Esophagus squamous epithelium (tissue), 5 donors: ENCODE measurements at regions not wholly inside any gene's neighbourhood (a gene's known extent, or its start where the extent isn't known, plus 50 kb on each side); places are given as distances from the start of the nearest gene placed in this dataset.

ENCODE experiments used
- DNase-seq: peaks from one replicate; lab custom pipeline; 2025; lab: John Stamatoyannopoulos, UW
- H3K27ac ChIP-seq, 4 donors: fragments of 200-600 bp; sonication (generic); one replicate each; pipeline ENCODE4 v1.5.1; 2016 to 2019; ENCODE audit warnings: mild to moderate bottlenecking in 1 of 4
- H3K27me3 ChIP-seq, 4 donors: fragments of 200-600 bp; sonication (generic); 1 replicate in 3 of 4; 2 replicates in 1 of 4; pipeline versions ENCODE4 v1.5.1 to v1.6.0; 2017 to 2021; ENCODE audit warnings: antibody characterized with exemption in 1 of 4
- H3K36me3 ChIP-seq, 3 donors: fragments of 200-600 bp; sonication (generic); one replicate each; pipeline ENCODE4 v1.5.1; 2016 to 2019
- H3K4me1 ChIP-seq, 3 donors: fragments of 200-600 bp; sonication (generic); one replicate each; pipeline ENCODE4 v1.5.1; 2017 to 2019
- H3K4me3 ChIP-seq, 4 donors: fragments of 200-600 bp; sonication (generic); 1 replicate in 3 of 4; 2 replicates in 1 of 4; pipeline ENCODE4 v1.5.1; 2016 to 2019; ENCODE audit warnings: mild to moderate bottlenecking in 2 of 4, moderate library complexity in 1 of 4
- H3K9me3 ChIP-seq, 3 donors: fragments of 200-600 bp; sonication (generic); one replicate each; pipeline ENCODE4 v1.5.1; 2016 to 2019
- CTCF ChIP-seq, 6 experiments: fragments of 450-650 bp in 4 of 6; fragments of 200-600 bp in 2 of 6; sonication (generic) in 2 of 6; IDR thresholded peaks; one replicate each; pipeline ENCODE4 v1.5.1; 2016 to 2019; ENCODE audit warnings: antibody characterized with exemption in 6 of 6, mild to moderate bottlenecking in 4 of 6, moderate library complexity in 4 of 6
- POLR2A ChIP-seq, 4 donors: fragments of 450-650 bp; IDR thresholded peaks; one replicate each; pipeline ENCODE4 v1.6.1; 2017; ENCODE audit warnings: antibody characterized with exemption in 4 of 4, mild to moderate bottlenecking in 4 of 4, moderate library complexity in 3 of 4
- WGBS, 2 donors: methylation state at CpG; one replicate each; pipeline ENCODE4 v1.1.5; 2018; 5-methylcytosine and 5-hydroxymethylcytosine counted together
- intact Hi-C: fragments of 100-400 bp; cut with DNase I; formaldehyde crosslinking; loops from one replicate; pipeline ENCODE4 v1.15.0; 2022
- donor health status: DM: yes; HTN: yes; CAD: no.

DNA sequence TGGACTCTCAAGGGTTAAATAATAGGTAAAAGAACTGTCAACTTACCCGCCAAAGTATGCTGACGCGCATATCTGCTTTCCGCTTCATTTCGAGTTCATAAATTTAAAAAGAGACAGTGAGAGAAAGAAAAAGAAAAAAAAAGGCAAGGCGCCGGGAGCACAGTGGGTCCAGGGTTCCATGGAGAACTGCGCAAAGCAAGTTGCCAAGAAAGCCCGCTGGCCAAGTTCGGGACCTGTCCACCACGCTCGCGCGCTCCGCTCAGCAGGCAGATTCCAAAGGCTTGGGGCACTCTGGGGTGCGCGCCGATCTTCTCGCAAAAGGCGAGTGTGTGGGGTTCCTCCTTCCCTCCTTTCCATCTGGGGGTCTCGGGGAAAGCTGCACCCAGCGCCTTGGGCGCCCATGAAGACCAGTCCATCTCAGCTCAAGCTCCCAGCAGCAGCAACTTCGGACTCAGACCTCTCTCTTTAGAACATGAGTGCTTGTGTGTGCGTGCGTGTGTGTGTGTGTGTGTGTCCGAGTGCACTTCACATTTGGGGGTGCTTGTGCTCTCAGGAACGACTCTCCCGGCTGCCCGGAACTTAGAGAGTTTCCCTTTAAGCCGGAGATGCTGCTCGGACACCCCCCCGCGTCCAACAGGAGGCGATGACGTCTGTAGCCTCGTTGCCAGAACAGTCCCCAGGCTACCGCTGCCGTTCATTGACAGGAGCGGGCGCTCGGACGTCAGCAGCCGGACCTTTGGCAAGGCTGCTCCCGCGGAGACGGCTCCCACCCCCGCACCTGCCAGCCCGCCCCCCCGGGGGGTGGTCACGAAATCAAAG lies 180.0 kb downstream of the TBXT start:
- Histone ChIP-seq H3K27ac (no peak overlapping the region), H3K27me3 (peaks cover 0 to 67% (median 0%) of the 10 kb centered on the region in 4 donors)

DNA sequence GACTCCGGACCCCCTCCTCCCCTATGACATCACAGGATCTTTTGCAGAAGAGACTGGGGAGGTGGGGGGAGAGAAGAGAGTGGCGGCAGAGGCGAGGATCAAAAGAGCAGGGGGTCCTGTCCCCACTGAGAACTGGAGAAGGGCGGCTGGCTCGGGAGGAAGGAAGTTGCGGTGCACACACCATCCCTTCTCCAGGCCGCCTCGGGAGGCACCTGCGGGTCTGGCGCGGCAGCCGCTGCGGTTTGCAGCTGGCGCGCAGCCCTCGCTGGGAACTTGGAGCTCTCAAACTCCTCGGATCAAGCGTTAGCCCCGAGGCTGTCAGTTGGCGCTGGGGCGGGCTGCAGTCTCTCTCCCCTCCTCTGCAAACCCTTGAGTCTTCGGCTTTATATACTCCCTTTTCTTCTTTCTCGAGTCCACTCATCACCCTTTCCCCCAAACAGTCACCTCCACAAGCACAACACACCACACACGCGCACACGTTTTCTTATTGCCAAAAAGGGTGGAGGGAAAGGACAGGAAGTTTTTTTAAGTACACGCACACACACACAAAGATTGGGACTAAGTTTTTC lies 180.7 kb downstream of the TBXT start:
- TF ChIP-seq POLR2A (IDR thresholded peaks at IDR 0.05) (no peak), CTCF (IDR thresholded peaks at IDR 0.05) (no peak)
- H3K27ac ChIP-seq, result no peak overlapping the region
- H3K4me1 ChIP-seq, result peaks cover 0 to 20% (median 4%) of the 10 kb centered on the region in 3 donors
- peaks cover 0 to 67% (median 0%) of the 10 kb centered on the region in 4 donors for H3K27me3 ChIP-seq
- intact Hi-C loops, result no loop called here
- peak overlapping the region in 3 of 4 donors; percentile 30 to 58 (median 37) for H3K4me3 ChIP-seq
- 1% methylated on average over 26 to 27 of the region's 27 CpGs for WGBS, 2 donors
- no peak for DNase-seq
- H3K9me3 ChIP-seq, result no peaks in the 10 kb centered on the region
- H3K36me3 ChIP-seq, result no peaks in the 10 kb centered on the region

More for the DNA sequence above, 180.0 kb downstream of the TBXT start:
- WGBS, 2 donors, result 0 to 2% methylated on average over 21 to 26 of the region's 51 CpGs
- intact Hi-C loops, result no loop called here
- TF ChIP-seq POLR2A (IDR thresholded peaks at IDR 0.05) (no peak), CTCF (IDR thresholded peaks at IDR 0.05) (no peak)
- Histone ChIP-seq H3K36me3 (no peaks in the 10 kb centered on the region), H3K4me1 (peaks cover 0 to 20% (median 4%) of the 10 kb centered on the region in 3 donors), H3K9me3 (no peaks in the 10 kb centered on the region), H3K4me3 (peak overlapping the region in 3 of 4 donors; percentile 30 to 58 (median 37))
- DNase-seq, result no peak

- Histone ChIP-seq H3K4me3 (peak overlapping the region in 3 of 4 donors; percentile 30 to 58 (median 37)), H3K36me3 (no peaks in the 10 kb centered on the region), H3K4me1 (peaks cover 0 to 20% (median 4%) of the 10 kb centered on the region in 3 donors), H3K27ac (no peak overlapping the region), H3K27me3 (peaks cover 0 to 67% (median 0%) of the 10 kb centered on the region in 4 donors), H3K9me3 (no peaks in the 10 kb centered on the region)
- no peak for DNase-seq
- intact Hi-C loops, result no loop called here
- 1 to 2% methylated on average over 7 to 8 of the region's 8 CpGs for WGBS, 2 donors
- no peak for TF ChIP-seq POLR2A (IDR thresholded peaks at IDR 0.05)
- TF ChIP-seq CTCF (IDR thresholded peaks at IDR 0.05), result no peak
Measured at GRCh38 chr6:165986311-165986913, 181.2 kb downstream of the TBXT start.

DNA sequence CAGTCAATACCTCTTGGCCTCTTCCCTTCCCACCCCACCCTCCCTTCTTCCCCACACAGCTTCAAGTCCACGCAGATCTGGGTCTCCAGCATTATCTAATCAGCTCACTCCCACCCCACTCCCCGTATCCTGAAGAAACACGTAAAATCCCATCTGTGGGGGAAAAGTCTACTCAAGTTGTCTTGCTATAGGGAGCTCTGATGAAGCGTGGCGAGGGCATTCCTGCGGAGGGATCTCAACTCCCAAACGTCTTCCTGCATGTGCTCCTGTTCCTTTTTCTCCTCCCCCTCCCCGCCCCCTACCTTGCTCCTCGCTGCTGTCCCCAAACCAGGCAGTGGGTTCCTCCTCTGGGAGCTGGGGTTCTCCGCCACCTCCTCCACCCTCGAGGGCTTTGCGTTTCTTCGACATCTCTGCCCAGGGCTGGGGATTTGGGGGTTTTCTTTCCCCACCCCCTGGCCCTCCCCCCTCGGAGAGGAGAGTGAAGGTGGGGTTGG lies 181.8 kb downstream of the TBXT start:
- no peaks in the 10 kb centered on the region for H3K36me3 ChIP-seq
- H3K27me3 ChIP-seq, result peaks cover 0 to 61% (median 0%) of the 10 kb centered on the region in 4 donors
- no peaks in the 10 kb centered on the region for H3K9me3 ChIP-seq
- peak overlapping the region in 1 of 4 donors; percentile 58 for H3K4me3 ChIP-seq
- DNase-seq, result no peak
- WGBS, 2 donors, result 29% methylated on average over 12 of the region's 14 CpGs
- intact Hi-C loops, result no loop called here
- TF ChIP-seq POLR2A (IDR thresholded peaks at IDR 0.05), result no peak
- no peak overlapping the region for H3K27ac ChIP-seq
- H3K4me1 ChIP-seq, result peaks cover 0 to 20% (median 4%) of the 10 kb centered on the region in 3 donors

DNA sequence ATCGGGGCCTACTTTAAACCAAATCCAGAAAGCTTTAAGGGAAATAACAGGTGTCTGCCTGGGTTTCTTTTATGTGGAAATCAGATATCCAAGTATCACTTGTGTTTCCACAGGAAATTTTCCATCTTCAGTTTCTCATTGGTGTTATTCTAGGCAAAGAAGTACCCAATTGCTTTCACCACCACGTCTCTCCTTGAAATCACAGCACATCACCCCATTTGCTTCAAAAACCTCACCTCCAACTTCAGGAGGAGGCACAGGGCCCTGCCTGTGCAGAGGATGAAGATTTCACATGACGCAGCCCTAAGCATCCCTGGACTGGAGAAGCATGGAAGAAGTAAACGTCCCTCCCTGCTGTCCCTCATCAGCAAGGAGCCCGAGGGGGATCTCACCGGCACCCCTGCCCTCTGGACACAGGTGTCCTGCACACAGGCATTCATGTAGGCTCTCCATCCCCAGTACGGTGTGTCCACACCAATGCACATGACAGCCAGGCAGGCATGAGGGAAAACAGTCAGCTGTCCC lies 182.3 kb downstream of the TBXT start:
- DNase-seq, result no peak
- Histone ChIP-seq H3K27me3 (peaks cover 0 to 58% (median 0%) of the 10 kb centered on the region in 4 donors), H3K27ac (no peak overlapping the region), H3K9me3 (no peaks in the 10 kb centered on the region), H3K4me1 (peaks cover 0 to 20% (median 4%) of the 10 kb centered on the region in 3 donors), H3K36me3 (no peaks in the 10 kb centered on the region), H3K4me3 (no peak overlapping the region)
- WGBS, 2 donors, result 50 to 51% methylated on average over 4 to 5 of the region's 7 CpGs
- TF ChIP-seq CTCF (IDR thresholded peaks at IDR 0.05), result no peak
- TF ChIP-seq POLR2A (IDR thresholded peaks at IDR 0.05), result no peak
- intact Hi-C loops, result no loop called here
